Pancreas (tissue), 10 donors: ENCODE measurements at regions not wholly inside any gene's neighbourhood (a gene's known extent, or its start where the extent isn't known, plus 50 kb on each side); places are given as distances from the start of the nearest gene placed in this dataset.

ENCODE experiments used
- ATAC-seq, 4 donors: fragments of 200-7000 bp; cut with Tn5 transposase; one replicate each; pipeline versions ENCODE4 v1.8.0 to v1.9.1; 2020; ENCODE audit warnings: mild to moderate bottlenecking in 4 of 4, moderate library complexity in 4 of 4
- DNase-seq, 6 donors: peaks; one replicate each; pipeline ENCODE4 v3.0.0-alpha.2; 2020
- FAIRE-seq: peaks from 2 replicates; lab custom pipeline; 2012; peaks lifted over from hg19 to GRCh38; lab: Jason Lieb, UNC
- H3K27ac ChIP-seq, 4 donors: fragments of 200-600 bp; sonication (generic); 1 replicate in 3 of 4; 2 replicates in 1 of 4; pipeline versions ENCODE4 v1.5.0 to v1.8.0; 2020
- H3K27me3 ChIP-seq, 4 donors: fragments of 200-600 bp; one replicate each; pipeline ENCODE4 v1.8.0; 2021
- H3K36me3 ChIP-seq, 3 donors: fragments of 200-600 bp; sonication (generic) in 1 of 3; one replicate each; pipeline versions ENCODE4 v1.5.0 to v1.8.0; 2020 to 2021
- H3K4me1 ChIP-seq, 3 donors: fragments of 200-600 bp; one replicate each; pipeline ENCODE4 v1.8.0; 2021
- H3K4me3 ChIP-seq, 4 donors: fragments of 200-600 bp; sonication (generic) in 2 of 4; one replicate each; pipeline versions ENCODE4 v1.5.0 to v1.8.0; 2020 to 2021
- H3K9me3 ChIP-seq, 4 donors: fragments of 200-600 bp; one replicate each; pipeline ENCODE4 v1.8.0; 2021
- WGBS, 2 donors: extraction: QIAGEN DNeasy Blood & Tissue Kit; methylation state at CpG; one replicate each; pipeline ENCODE4 v1.1.7; 2013; 5-methylcytosine and 5-hydroxymethylcytosine counted together
- intact Hi-C, 3 donors: fragments of 100-400 bp; cut with DNase I; formaldehyde crosslinking; loops; one replicate each; pipeline versions ENCODE4 v1.11.1 to v1.14.2; 2022
- TF ChIP-seq, protein P1 (sequence below), 4 donors: fragments of 200-600 bp; sonication (generic) in 3 of 4; IDR thresholded peaks; one replicate each; pipeline versions ENCODE4 v1.5.0 to v1.8.0; 2021; ENCODE audit warnings: antibody characterized with exemption in 4 of 4
- donor health status: healthy with polysubstance abuse.
- donor health status: DM: no; HTN: no; CAD: no; lungs with moderate emphysema.
- donor health status: DM: no; HTN: no; CAD: no.
- donor health status: control.
- donor health status: control.
- donor health status: Bipolar disorder and iron deficiency.
- donor health status: DM: yes; HTN: yes; CAD: no.
- donor health status: DM: no; HTN: no; CAD: no.
- donor health status: DM: no; HTN: no; CAD: no.
- donor health status: DM: yes; HTN: yes; CAD: no.

DNA sequence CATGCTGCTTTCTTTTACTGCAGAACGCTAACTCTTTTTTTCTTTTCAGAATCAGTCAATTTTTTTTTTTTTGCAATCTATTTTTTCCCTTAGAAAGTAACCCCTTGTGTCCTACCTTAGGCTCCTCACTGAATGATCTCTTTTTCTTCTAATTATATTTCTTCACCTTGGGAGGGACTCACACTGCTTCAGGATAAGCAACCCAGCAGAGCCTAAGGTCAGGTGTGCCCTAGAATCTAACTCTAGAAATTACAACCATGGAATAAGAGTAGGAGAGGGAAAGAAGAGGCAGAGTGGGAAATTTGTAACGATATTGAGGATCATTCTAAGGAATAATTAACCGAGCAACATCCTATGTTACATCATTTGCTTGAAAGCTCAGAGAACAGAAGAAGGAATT is 564.0 kb upstream of the MEF2C start:
- Histone ChIP-seq H3K4me3 (no peak overlapping the region), H3K27me3 (peaks cover 0 to 3% (median 0%) of the 10 kb centered on the region in 4 donors), H3K4me1 (peaks cover 0 to 7% (median 6%) of the 10 kb centered on the region in 3 donors), H3K36me3 (no peaks in the 10 kb centered on the region), H3K27ac (no peak overlapping the region), H3K9me3 (no peaks in the 10 kb centered on the region)
- TF ChIP-seq, protein P1, sequence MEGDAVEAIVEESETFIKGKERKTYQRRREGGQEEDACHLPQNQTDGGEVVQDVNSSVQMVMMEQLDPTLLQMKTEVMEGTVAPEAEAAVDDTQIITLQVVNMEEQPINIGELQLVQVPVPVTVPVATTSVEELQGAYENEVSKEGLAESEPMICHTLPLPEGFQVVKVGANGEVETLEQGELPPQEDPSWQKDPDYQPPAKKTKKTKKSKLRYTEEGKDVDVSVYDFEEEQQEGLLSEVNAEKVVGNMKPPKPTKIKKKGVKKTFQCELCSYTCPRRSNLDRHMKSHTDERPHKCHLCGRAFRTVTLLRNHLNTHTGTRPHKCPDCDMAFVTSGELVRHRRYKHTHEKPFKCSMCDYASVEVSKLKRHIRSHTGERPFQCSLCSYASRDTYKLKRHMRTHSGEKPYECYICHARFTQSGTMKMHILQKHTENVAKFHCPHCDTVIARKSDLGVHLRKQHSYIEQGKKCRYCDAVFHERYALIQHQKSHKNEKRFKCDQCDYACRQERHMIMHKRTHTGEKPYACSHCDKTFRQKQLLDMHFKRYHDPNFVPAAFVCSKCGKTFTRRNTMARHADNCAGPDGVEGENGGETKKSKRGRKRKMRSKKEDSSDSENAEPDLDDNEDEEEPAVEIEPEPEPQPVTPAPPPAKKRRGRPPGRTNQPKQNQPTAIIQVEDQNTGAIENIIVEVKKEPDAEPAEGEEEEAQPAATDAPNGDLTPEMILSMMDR (IDR thresholded peaks at IDR 0.05), result no peak
- FAIRE-seq (no peak), DNase-seq (no peak), ATAC-seq (no peak)
- intact Hi-C loops, result no loop called here
- WGBS, 2 donors, result 75 to 76% methylated on average over 3 of the region's 3 CpGs

DNA sequence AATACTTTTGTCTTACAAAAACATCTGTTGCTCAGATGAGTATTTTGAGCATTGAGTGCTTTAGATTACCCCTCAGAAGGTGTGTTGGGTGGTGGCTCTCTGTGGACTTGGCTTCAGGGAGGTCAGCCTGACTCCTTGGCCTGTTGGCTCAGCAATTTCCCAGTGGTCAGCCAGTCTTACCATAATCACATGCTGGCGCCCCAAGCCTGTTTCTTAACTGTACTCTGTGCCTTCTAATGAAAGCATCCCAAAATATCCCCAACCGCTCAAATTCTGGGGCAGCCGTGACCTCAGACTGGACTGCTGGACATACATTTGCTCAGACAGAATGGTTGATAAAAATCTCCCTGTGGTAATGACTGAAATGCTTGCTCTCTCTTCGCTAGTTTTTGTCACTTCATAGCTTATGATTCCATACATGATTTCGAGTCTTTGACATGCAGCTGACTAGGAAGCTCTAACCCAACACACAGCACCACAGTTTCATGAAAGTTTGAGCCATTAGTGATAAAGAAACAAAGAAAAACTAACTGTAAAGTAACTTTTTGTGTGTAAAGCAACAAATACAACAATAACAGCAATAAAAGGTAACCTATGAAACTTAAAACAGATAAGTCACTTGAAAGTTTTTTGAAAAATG is 562.2 kb upstream of the MEF2C start:
- Histone ChIP-seq H3K27ac (no peak overlapping the region), H3K9me3 (no peaks in the 10 kb centered on the region), H3K27me3 (peaks cover 0 to 4% (median 0%) of the 10 kb centered on the region in 4 donors), H3K4me3 (no peak overlapping the region), H3K4me1 (peaks cover 0 to 7% (median 6%) of the 10 kb centered on the region in 3 donors), H3K36me3 (no peaks in the 10 kb centered on the region)
- TF ChIP-seq, protein P1 (IDR thresholded peaks at IDR 0.05), result no peak
- peak in 1 of 4 donors; percentile 63 for ATAC-seq
- DNase-seq, result peak in 1 of 6 donors; percentile 26
- FAIRE-seq, result no peak
- intact Hi-C loops, result no loop called here
- 88 to 93% methylated on average over 5 of the region's 5 CpGs for WGBS, 2 donors

DNA sequence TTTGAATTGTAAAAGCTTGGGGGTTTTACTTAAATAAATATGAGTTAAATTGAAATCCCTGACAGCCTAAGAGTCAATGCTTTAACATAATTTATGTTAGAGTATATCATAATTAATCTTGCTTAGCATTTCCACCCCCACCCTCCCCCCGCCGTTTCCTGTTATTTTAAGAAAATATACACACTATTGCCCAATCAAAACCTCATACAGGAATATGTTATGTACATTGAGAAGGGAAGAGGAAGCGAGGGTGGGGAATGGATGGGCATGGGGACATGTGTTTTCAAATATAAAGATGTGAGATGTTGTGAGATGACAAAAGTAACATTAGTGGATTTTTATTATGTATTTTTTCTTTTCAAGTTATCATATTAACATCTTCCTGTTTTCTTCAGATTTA is 561.1 kb upstream of the MEF2C start:
- peak in 1 of 4 donors; percentile 23 for ATAC-seq
- Histone ChIP-seq H3K4me3 (no peak overlapping the region), H3K27me3 (peaks cover 0 to 4% (median 0%) of the 10 kb centered on the region in 4 donors), H3K4me1 (peaks cover 0 to 3% (median under 1%) of the 10 kb centered on the region in 3 donors), H3K9me3 (no peaks in the 10 kb centered on the region), H3K36me3 (no peaks in the 10 kb centered on the region), H3K27ac (no peak overlapping the region)
- WGBS, 2 donors, result 74 to 76% methylated on average over 3 of the region's 3 CpGs
- TF ChIP-seq, protein P1 (IDR thresholded peaks at IDR 0.05), result no peak
- no peak for FAIRE-seq
- DNase-seq, result no peak
- intact Hi-C loops, result no loop called here

DNA sequence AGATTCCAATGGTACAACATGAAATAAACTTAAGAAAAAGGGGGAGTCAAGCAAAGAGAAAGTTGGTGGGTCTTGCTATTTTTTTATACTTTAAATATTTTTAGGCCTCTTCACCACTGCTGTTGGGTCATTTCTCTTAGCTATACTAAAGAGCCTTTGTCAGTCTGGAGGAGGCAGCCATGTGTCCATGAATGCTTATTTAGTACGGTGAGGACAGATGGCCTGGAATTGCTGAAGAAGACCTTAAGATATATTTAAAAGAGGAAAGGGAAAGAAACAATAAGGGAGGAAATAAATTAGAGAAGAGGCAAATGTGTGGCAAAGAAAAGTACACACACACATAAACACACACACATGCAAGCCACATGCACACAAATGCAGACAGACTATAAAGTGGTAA is 560.5 kb upstream of the MEF2C start:
- ATAC-seq (no peak), DNase-seq (no peak), FAIRE-seq (no peak)
- no peak overlapping the region for H3K27ac ChIP-seq
- no peaks in the 10 kb centered on the region for H3K9me3 ChIP-seq
- H3K4me3 ChIP-seq, result no peak overlapping the region
- TF ChIP-seq, protein P1 (IDR thresholded peaks at IDR 0.05), result no peak
- H3K27me3 ChIP-seq, result peaks cover 0 to 4% (median 0%) of the 10 kb centered on the region in 4 donors
- intact Hi-C loops, result no loop called here
- no peaks in the 10 kb centered on the region for H3K4me1 ChIP-seq
- H3K36me3 ChIP-seq, result no peaks in the 10 kb centered on the region
- 85 to 86% methylated on average over 1 of the region's 1 CpG for WGBS, 2 donors

DNA sequence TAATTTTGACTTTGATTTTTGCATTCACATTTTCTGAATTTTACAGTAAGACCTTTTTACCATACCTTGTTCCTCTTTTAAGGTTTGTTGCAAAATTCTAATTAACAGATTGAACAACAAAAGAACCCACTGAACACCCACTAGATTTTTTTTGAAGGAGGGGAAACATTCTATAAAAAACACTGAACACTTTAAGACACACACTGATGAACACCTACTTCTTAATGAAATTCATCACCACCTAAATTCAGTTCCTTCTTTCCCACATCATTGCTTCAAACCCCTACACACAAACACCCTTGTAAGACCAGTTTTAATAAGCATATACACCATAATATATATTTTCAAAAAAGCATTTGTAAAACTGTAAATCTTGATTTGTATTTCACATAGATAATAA is 559.0 kb upstream of the MEF2C start:
- TF ChIP-seq, protein P1 (IDR thresholded peaks at IDR 0.05), result no peak
- H3K9me3 ChIP-seq, result no peaks in the 10 kb centered on the region
- H3K36me3 ChIP-seq, result no peaks in the 10 kb centered on the region
- no peak for ATAC-seq
- H3K4me1 ChIP-seq, result no peaks in the 10 kb centered on the region
- no peak for DNase-seq
- no peak for FAIRE-seq
- intact Hi-C loops, result no loop called here
- H3K4me3 ChIP-seq, result no peak overlapping the region
- no peak overlapping the region for H3K27ac ChIP-seq
- H3K27me3 ChIP-seq, result peaks cover 0 to 4% (median 0%) of the 10 kb centered on the region in 4 donors
